ENCODE measurements at regions not wholly inside any gene's neighbourhood (a gene's known extent, or its start where the extent isn't known, plus 50 kb on each side); places are given as distances from the start of the nearest gene placed in this dataset.
"Not testable (repeated sequence)": the region's sequence is repeated elsewhere in the genome, so short reads cannot be mapped to it uniquely, and the experiment has no call there.

DNA sequence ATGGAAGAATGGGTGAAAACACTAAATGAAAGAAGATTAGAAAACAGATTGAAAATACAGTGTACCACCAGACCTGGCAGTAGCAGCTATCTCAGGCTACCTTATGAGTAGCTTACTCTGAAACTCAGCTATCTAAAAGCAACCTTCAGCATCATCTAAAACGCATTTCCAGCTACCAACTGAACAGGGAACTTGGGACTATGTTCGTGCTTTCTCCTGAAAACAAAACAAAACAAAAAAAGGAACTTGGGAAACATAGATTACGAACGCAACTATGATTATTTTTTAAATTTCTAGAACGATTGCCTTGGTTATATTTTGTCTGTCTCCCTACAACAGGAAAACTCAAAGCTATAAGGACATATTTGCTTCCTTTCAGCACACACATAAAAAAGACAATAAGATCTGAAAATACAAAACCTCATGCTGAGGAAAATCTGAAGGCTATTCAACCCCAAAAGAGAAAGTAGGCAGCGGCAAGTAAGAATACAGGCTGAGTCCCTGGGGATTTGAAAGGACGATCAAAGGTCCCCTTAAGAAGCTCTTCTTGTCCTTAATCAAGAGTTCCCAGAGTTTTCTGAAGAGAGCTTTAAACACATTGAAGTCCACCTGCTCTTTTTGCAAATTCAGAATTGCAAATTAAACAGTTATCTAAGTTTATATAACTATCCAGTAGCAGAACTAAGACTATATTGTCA, 53.4 kb downstream of the OR2K2 start:
- peak; percentile 24 to 29 for DNase-seq

DNA sequence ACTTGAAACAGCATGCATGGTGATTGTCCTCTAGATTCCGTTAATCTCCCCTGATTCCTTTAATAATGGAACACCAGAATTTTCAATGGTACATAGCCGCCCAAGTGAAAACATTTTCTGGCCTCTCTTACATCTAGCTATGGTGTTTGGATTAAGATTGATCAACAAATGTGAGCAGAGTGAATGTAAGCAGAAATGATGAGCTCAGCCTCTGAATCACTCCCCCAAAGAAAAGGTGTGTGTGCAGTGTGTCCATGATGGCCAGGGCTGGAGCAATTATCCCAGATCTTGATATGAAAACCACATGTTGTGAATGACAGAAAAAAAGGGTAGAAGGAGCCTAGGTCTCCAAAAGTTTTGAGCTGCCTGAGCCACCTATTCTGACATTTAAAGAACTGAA, 55.3 kb downstream of the OR2K2 start:
- no peak for DNase-seq

- no peak for DNase-seq
Observed at GRCh38 chr9:111272581-111272980, 57.4 kb downstream of the OR2K2 start.

DNA sequence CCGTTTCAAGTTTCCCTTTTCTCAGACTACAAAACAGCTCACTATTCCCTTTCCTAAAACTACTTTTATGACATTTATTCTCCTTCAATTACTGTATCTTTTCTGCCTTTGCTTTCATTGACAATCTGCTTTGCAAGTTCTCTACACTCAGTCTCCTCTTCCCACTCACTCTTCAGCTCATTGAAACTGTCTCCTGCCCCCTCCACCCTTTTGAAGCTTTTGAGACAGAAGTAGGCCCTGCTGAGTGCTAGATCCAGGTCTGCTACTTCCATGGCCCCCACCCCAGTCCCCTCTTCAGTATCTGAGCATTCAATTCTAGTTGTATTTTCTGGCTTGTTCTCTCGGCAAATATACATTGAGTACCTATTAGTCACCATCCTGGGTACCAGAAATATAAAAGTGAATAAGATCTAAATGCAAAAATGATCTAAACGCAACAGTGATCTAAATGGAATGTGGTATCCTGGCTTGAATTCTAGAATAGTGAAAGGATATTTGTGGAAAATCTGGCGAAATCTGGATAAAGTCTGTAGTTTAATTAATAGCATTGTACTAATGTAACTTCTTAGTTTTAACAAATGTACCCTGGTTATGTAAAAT, 58.4 kb downstream of the OR2K2 start:
- DNase-seq: no peak

DNA sequence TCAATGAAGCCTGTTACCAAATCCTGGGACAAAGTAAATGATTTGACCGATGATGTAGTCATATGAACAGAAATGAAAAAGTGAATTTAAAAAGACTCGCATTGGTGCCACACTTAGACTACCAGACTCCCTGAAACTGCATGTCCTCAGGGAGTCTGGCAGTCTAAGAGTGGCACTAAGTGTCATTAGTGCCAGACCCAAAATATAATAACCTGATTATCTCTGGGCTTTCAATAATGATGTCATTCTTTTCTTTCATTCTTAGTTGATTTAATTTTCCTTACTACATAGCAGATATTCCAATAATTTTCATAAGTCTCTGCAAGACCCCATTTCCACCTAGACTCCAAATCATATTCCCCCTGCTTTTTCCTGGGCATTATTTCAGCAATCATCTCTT, 59.0 kb downstream of the OR2K2 start:
- DNase-seq: no peak

- DNase-seq: not testable (repeated sequence)
Observed at GRCh38 chr9:111266024-111266423, 64.0 kb downstream of the OR2K2 start.

DNA sequence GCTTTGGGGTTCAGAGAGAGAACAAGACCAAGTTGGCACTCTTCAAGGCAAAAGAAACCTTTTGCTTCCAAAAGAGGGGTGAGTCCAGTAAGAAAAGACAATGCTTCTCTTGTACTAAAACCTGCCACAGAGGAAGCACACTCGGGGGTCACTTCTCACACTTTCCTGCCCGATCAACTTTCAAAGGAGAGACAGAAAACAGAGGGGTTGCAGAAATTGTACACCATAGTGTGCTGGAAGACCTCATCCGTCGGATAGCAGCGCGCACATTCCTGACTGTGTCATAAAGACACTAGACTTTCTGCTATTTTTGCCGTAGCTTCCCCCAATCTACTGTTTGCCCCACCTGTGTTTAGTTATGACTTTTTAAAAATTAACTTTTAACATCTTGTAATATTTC, 66.9 kb downstream of the OR2K2 start:
- no peak for DNase-seq

DNA sequence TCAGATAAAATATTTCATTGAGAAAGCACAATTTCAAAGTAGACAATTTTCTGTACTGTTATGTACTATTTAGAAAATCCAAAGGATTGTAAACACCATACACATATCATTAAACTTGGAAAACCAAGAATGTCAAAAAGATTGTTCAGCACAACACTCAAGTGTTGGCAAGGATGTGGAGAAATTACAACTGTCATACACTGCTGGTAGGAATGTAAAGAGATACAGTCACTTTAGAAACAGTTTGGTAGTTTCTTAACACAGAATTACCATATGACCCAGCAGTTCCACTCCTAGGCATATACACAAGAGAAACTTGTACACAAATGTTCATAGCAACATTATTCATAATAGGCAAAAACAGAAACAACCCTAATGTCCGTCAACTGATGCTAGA, 71.2 kb downstream of the OR2K2 start:
- no peak for DNase-seq

- DNase-seq: no peak
Observed at GRCh38 chr9:111258209-111258874, 71.7 kb downstream of the OR2K2 start.

DNA sequence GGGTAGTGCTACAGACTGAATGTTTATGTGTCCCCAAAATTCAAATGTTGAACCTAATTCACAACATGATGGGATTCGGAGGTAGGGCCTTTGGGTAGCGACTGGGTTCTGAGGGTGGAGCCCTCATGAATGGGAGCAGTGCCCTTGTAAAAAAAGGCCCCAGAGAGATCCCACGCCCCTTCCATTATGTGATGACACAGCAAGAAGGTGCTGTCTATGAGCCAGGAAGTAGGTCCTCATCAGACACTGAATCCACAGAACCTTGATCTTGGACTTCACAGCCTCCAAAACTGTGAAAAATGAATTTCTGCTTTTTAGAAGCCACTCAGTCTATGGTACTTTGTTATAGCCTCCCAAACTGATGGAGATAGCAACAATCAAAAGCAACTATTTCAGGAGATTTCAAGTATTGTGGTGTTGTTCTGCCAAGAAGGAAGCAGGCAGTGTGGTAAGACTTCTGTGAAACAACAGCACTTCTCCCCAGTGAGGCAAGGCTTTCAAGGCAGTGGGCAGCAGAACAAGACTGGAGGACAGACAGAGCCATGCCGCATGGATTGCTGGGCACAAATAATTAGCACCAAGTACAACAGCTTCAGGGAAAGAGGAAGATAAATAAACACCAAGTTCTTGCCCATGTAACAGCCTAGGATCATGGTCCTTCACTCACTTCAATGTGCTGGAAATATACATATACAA, 76.1 kb downstream of the OR2K2 start:
- DNase-seq: peak; percentile 90 to 92

GRCh38 chr9:111250875-111251842, 78.9 kb downstream of the OR2K2 start:
- DNase-seq: no peak

- DNase-seq: no peak
Observed at GRCh38 chr9:111237447-111237846, 92.6 kb downstream of the OR2K2 start.

GRCh38 chr9:111236332-111236731, 93.7 kb downstream of the OR2K2 start:
- DNase-seq: no peak

GRCh38 chr9:111233963-111234362, 96.1 kb downstream of the OR2K2 start:
- DNase-seq: no peak

GRCh38 chr9:111232997-111233790, 96.8 kb downstream of the OR2K2 start:
- DNase-seq: no peak

GRCh38 chr9:111231801-111232580, 98.0 kb downstream of the OR2K2 start:
- DNase-seq: no peak

- no peak for DNase-seq
Observed at GRCh38 chr9:111222757-111223156, 107.3 kb downstream of the OR2K2 start.

DNA sequence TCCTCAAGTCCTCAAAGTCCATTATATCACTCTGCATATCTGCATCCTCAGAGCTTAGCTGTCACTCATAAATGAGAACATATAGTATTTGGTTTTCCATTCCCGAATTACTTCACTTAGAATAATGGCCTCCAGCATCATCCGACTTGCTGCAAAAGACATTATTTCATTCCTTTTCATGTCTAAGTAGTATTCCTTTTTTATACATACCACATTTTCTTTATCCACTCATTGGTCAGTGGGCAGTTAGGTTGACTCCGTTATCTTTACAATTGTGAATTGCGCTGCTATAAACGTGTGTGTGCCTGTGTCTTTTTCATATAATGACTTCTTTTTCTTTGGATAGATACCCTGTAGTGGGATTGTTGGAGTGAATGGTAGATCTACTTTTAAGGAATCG, 117.2 kb downstream of the OR2K2 start:
- no peak for DNase-seq

DNA sequence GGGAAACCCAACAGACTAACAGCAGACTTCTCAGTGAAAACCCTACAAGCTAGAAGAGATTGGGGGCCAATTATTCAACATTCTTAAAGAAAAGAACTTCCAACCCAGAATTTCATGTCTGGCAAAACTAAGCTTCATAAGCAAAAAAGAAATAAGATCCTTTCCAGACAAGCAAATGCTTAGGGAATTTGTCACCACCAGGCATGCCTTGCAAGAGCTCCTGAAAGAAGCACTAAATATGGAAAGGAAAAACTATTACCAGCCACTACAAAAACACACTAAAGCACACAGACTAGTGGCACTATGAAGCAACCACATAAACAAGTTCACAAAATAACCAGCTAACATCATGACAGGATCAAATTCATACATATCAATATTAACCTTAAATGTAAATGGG, 131.1 kb downstream of the OR2K2 start:
- DNase-seq: no peak

DNA sequence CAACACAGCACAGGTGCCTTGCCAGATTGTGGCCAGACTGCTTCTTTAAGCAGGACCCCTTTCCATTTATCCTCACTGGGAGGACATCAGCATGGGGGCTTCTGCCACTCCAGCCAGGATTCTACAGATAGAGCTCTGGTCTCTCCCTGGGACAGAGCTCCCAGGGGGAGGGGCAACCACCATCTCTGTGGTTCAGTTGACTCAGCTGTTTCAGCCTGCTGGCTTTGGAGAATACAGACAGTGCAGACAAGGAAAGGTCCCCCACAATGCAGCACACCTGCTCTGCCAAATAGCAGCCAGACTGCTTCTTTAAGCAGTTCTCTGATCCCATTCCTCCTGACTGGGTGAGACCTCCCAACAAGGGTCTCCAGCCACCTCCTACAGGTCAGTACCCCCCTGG, 132.8 kb downstream of the OR2K2 start:
- DNase-seq: no peak

DNA sequence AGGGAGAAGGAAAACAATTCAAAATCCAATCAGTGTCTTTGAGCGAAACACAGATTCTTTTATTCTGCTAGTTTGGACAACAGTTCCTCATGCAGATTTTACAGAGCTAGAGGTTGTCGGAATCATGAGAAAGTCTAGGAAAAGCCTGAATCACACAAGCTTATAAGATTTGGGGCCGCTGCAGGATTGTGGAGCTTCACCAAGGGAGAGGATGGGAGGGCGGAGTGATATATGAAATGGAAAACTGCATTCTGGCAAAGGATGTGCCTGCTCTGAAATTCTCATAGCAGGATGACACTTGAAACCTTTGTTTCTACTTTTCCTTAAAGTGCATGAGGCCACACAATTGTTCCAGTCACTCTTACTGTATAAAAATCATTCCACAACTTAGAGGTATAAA, 134.3 kb downstream of the OR2K2 start:
- no peak for DNase-seq
